Hepatocyte (in vitro differentiated cells): ENCODE measurements at regions not wholly inside any gene's neighbourhood (a gene's known extent, or its start where the extent isn't known, plus 50 kb on each side); places are given as distances from the start of the nearest gene placed in this dataset.

Experiments used
- CTCF ChIP-seq: fragments of 200-600 bp; sonication (generic); IDR thresholded peaks from 2 replicates; pipeline ENCODE4 v1.5.1; 2016; ENCODE audit warnings: antibody characterized with exemption, mild to moderate bottlenecking; ENCODE audit not compliant: poor library complexity
- EZH2 ChIP-seq: fragments of 200-600 bp; sonication (generic); IDR thresholded peaks from 2 replicates; pipeline ENCODE4 v1.6.1; 2016; ENCODE audit warnings: antibody characterized with exemption, mild to moderate bottlenecking, borderline replicate concordance
- EZH2phosphoT487 ChIP-seq: fragments of 200-600 bp; sonication (generic); IDR thresholded peaks from one replicate; pipeline ENCODE4 v1.6.1; 2018; ENCODE audit warnings: antibody characterized with exemption, mild to moderate bottlenecking, low read depth, moderate library complexity; ENCODE audit not compliant: unreplicated experiment, severe bottlenecking

- TF ChIP-seq CTCF (peak; percentile 48), EZH2 (no peak), EZH2phosphoT487 (no peak)
Measured at GRCh38 chr4:188781655-188782054, 642.4 kb downstream of the TRIML1 start.
